Lung microvascular endothelial cell (primary cell): ENCODE measurements at regions not wholly inside any gene's neighbourhood (a gene's known extent, or its start where the extent isn't known, plus 50 kb on each side); places are given as distances from the start of the nearest gene placed in this dataset.
"Not testable (repeated sequence)": the region's sequence is repeated elsewhere in the genome, so short reads cannot be mapped to it uniquely, and the experiment has no call there.

ENCODE experiments used
- DNase-seq, 2 donors: peaks; one replicate each; pipeline versions ENCODE4 v3.0.0 to v3.0.0-alpha.2; 2010; ENCODE audit warnings: low read depth in 2 of 2

- DNase-seq, result no peak
Measured at GRCh38 chr17:77535435-77535834, 394.7 kb downstream of the SEC14L1 start.

- DNase-seq, result peak in 1 of 2 donors; percentile 14
Measured at GRCh38 chr17:77535892-77536291, 395.1 kb downstream of the SEC14L1 start.

GRCh38 chr17:77537566-77537965 is 396.8 kb downstream of the SEC14L1 start:
- DNase-seq, result no peak

GRCh38 chr17:77540531-77540930 is 399.8 kb downstream of the SEC14L1 start:
- DNase-seq, result no peak

GRCh38 chr17:77540975-77541374 is 400.2 kb downstream of the SEC14L1 start:
- DNase-seq, result no peak

- DNase-seq, result no peak
Measured at GRCh38 chr17:77542011-77542410, 401.2 kb downstream of the SEC14L1 start.

GRCh38 chr17:77542551-77543490 is 402.1 kb downstream of the SEC14L1 start:
- DNase-seq, result peak; percentile 73 to 80

- no peak for DNase-seq
Measured at GRCh38 chr17:77543801-77544200, 403.0 kb downstream of the SEC14L1 start.

GRCh38 chr17:77544347-77545110 is 403.8 kb downstream of the SEC14L1 start:
- DNase-seq, result no peak

GRCh38 chr17:77546772-77547241 is 406.0 kb downstream of the SEC14L1 start:
- no peak for DNase-seq

GRCh38 chr17:77548967-77549366 is 408.2 kb downstream of the SEC14L1 start:
- DNase-seq, result no peak

- no peak for DNase-seq
Measured at GRCh38 chr17:77549726-77550366, 408.7 kb upstream of the TNRC6C start.

GRCh38 chr17:77553459-77554066 is 404.9 kb upstream of the TNRC6C start:
- no peak for DNase-seq

GRCh38 chr17:77555121-77555591 is 403.3 kb upstream of the TNRC6C start:
- DNase-seq, result no peak

- peak in 1 of 2 donors; percentile 39 for DNase-seq
Measured at GRCh38 chr17:77555741-77556291, 402.7 kb upstream of the TNRC6C start.

- no peak for DNase-seq
Measured at GRCh38 chr17:77556383-77557061, 402.0 kb upstream of the TNRC6C start.

- DNase-seq, result no peak
Measured at GRCh38 chr17:77558846-77559626, 399.5 kb upstream of the TNRC6C start.

GRCh38 chr17:77560381-77560780 is 398.1 kb upstream of the TNRC6C start:
- no peak for DNase-seq

- DNase-seq, result no peak
Measured at GRCh38 chr17:77560841-77561240, 397.7 kb upstream of the TNRC6C start.

GRCh38 chr17:77562361-77562760 is 396.1 kb upstream of the TNRC6C start:
- not testable (repeated sequence) for DNase-seq
